ENCODE measurements at regions not wholly inside any gene's neighbourhood (a gene's known extent, or its start where the extent isn't known, plus 50 kb on each side); places are given as distances from the start of the nearest gene placed in this dataset.

DNA sequence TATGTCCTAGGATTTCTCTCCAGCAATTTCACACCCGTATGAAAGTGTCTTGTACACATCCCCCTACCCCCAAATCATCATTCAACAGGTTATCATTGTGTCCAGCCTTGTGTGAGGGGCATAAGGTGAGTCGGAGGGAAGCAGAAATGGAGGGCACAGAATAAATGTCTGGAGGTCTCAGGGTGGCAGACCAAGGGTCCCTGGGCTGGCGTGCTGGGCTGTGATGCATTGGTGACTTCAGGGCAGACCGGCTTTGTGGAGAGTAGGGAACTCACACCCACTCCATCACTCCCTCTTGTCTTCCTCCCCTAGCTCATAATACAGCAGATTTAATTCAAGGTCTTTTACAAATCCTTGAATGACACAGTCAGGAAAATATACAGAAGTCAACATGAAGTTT lies 191.7 kb upstream of the PMEPA1 start:
- DNase-seq (no peak), ATAC-seq (no peak)
- TF ChIP-seq, protein P1, sequence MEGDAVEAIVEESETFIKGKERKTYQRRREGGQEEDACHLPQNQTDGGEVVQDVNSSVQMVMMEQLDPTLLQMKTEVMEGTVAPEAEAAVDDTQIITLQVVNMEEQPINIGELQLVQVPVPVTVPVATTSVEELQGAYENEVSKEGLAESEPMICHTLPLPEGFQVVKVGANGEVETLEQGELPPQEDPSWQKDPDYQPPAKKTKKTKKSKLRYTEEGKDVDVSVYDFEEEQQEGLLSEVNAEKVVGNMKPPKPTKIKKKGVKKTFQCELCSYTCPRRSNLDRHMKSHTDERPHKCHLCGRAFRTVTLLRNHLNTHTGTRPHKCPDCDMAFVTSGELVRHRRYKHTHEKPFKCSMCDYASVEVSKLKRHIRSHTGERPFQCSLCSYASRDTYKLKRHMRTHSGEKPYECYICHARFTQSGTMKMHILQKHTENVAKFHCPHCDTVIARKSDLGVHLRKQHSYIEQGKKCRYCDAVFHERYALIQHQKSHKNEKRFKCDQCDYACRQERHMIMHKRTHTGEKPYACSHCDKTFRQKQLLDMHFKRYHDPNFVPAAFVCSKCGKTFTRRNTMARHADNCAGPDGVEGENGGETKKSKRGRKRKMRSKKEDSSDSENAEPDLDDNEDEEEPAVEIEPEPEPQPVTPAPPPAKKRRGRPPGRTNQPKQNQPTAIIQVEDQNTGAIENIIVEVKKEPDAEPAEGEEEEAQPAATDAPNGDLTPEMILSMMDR (IDR thresholded peaks at IDR 0.05) = no peak
- H3K9me3 ChIP-seq = no peaks in the 10 kb centered on the region
- no peak overlapping the region for H3K4me3 ChIP-seq
- intact Hi-C loops (cut with DNase I) = no loop called here
- no peaks in the 10 kb centered on the region for H3K4me1 ChIP-seq
- H3K36me3 ChIP-seq = no peaks in the 10 kb centered on the region
- H3K27me3 ChIP-seq (ENCODE audit: low read depth) = no peaks in the 10 kb centered on the region
- no peak overlapping the region for H3K27ac ChIP-seq

DNA sequence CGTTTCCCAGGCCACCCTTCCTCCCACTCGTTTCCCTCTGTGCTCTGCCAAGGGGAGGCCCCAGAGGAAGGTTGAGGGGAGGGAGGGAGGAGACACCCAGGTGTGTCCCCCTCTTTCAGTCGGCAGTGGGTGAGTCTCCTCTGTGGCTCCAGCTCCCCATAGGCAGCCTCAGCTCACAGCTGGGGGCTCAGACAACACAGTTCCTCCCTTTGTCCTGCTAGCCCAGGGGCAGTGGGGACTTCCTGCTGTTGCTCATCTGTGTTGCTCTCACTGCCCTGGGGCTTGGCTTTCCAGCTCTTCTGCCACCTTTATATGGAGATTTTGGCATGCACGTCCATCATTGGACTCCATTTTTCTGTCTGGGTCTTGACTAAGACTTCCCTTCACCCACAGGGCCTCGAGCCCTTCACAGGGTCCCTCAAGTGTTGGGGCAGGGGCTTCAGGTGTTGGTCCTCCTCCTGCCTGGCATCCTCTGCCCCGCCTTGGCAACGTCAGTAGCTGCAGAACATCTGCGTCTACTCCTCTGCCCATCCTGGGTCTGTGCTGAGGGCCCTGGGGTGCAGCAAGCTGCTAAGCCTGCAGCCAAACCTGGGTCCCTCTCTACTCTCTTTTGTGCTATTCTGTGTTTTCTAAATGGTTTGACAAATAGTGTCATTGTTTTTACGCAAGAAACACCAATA lies 190.6 kb upstream of the PMEPA1 start:
- no peak for DNase-seq
- no peak for ATAC-seq
- no peaks in the 10 kb centered on the region for H3K27me3 ChIP-seq (ENCODE audit: low read depth)
- H3K36me3 ChIP-seq = no peaks in the 10 kb centered on the region
- H3K27ac ChIP-seq = no peak overlapping the region
- H3K9me3 ChIP-seq = no peaks in the 10 kb centered on the region
- intact Hi-C loops (cut with DNase I) = no loop called here
- no peak overlapping the region for H3K4me3 ChIP-seq
- no peaks in the 10 kb centered on the region for H3K4me1 ChIP-seq
- TF ChIP-seq, protein P1 (IDR thresholded peaks at IDR 0.05) = no peak

DNA sequence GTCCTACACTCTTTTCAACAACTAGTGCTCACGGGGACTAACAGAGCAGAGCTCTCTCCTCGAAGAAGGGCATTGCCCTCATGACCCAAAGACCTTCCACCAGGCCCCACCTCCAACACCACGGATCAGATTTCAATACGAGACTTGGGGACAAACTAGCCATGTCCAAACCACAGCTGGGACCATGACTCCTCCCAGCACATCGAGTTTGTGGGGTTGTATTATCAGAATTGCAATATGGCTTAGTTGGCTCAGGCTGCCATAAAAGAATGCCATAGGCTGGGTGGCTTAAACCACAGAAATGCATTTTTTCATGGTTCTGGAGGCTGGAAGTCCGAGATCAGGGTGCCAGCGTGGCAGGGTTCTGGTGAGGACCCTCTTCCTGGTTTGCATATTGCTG lies 189.7 kb upstream of the PMEPA1 start:
- TF ChIP-seq, protein P1 (IDR thresholded peaks at IDR 0.05) = no peak
- ATAC-seq = no peak
- DNase-seq = no peak

DNA sequence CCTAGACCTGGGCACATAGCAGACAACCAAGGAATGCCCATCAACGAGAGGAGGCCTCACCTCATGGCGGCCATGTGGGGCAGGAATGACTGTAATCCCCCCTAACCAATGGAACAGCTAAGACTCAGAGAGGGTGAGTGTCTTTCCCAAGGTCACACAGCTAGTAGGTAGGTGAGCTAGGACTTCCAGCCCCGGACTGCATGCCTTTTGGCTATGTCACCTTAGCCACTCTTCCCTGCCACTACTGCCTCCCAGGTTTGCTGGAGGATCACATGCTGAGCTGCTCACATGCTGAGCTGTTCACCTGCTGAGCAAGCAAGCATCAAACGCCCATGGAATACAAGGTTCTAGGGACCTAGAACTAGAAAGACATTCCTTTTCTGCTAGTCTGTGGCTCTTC lies 188.5 kb upstream of the PMEPA1 start:
- no peaks in the 10 kb centered on the region for H3K27me3 ChIP-seq (ENCODE audit: low read depth)
- no peak overlapping the region for H3K4me3 ChIP-seq
- H3K27ac ChIP-seq = no peak overlapping the region
- DNase-seq (no peak), ATAC-seq (no peak)
- TF ChIP-seq, protein P1 (IDR thresholded peaks at IDR 0.05) = no peak
- no peaks in the 10 kb centered on the region for H3K36me3 ChIP-seq
- intact Hi-C loops (cut with DNase I) = no loop called here
- no peaks in the 10 kb centered on the region for H3K4me1 ChIP-seq
- no peaks in the 10 kb centered on the region for H3K9me3 ChIP-seq

More for the DNA sequence above, 189.7 kb upstream of the PMEPA1 start:
- H3K27me3 ChIP-seq (ENCODE audit: low read depth) = no peaks in the 10 kb centered on the region
- H3K4me1 ChIP-seq = no peaks in the 10 kb centered on the region
- intact Hi-C loops (cut with DNase I) = no loop called here
- H3K9me3 ChIP-seq = no peaks in the 10 kb centered on the region
- no peak overlapping the region for H3K27ac ChIP-seq
- no peak overlapping the region for H3K4me3 ChIP-seq
- no peaks in the 10 kb centered on the region for H3K36me3 ChIP-seq

DNA sequence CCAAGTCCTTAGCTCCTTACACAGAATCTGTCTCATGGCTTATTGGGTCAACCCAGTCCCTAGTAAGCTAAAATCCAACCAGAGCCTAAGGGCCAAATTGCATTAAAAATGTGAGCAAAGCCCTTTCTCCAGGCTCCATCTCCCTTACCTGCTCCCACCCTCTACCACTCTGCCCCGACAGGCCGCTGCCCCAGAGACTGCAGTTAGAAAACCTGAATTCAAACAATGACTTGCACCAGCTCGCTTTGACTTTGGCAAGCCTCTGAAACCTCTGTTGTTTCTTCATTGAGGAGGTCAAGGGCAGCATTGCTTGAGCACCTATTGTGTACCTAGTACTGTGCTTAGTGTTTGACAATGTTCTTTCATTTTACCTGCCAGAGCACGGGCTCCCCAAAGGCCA lies 188.1 kb upstream of the PMEPA1 start:
- intact Hi-C loops (cut with DNase I) = no loop called here
- no peaks in the 10 kb centered on the region for H3K4me1 ChIP-seq

More for the DNA sequence above, 188.1 kb upstream of the PMEPA1 start:
- ATAC-seq = no peak
- Histone ChIP-seq H3K36me3 (no peaks in the 10 kb centered on the region), H3K27me3 (ENCODE audit: low read depth) (no peaks in the 10 kb centered on the region), H3K4me3 (no peak overlapping the region), H3K27ac (no peak overlapping the region), H3K9me3 (no peaks in the 10 kb centered on the region)
- DNase-seq = no peak
- TF ChIP-seq, protein P1 (IDR thresholded peaks at IDR 0.05) = no peak
